ENCODE measurements at regions not wholly inside any gene's neighbourhood (a gene's known extent, or its start where the extent isn't known, plus 50 kb on each side); places are given as distances from the start of the nearest gene placed in this dataset.
"Not testable (repeated sequence)": the region's sequence is repeated elsewhere in the genome, so short reads cannot be mapped to it uniquely, and the experiment has no call there.

GRCh38 chr15:30030345-30030744 lies 52.4 kb upstream of the GOLGA8J start:
- Histone ChIP-seq H3K36me3 (replicated peaks) (no peaks in the 10 kb centered on the region), H3K27me3 (ENCODE audit: low read depth) (no peaks in the 10 kb centered on the region), H3K9me3 (no peaks in the 10 kb centered on the region), H3K4me1 (no peaks in the 10 kb centered on the region), H3K4me3 (no peak overlapping the region)
- in situ Hi-C loops (cut with MboI; ENCODE audit: low sequenced_read_pairs), result loop anchor here (25.0 kb wide), 1 partner anchor 368 kb away; no protein-coding TSS in a partner anchor
- no peak for DNase-seq (ENCODE audit: low spot score in 2 of 2)

- H3K9me3 ChIP-seq, result no peaks in the 10 kb centered on the region
- no peaks in the 10 kb centered on the region for H3K4me1 ChIP-seq
- no peak for DNase-seq (ENCODE audit: low spot score in 2 of 2)
- in situ Hi-C loops (cut with MboI; ENCODE audit: low sequenced_read_pairs), result no loop called here
- no peaks in the 10 kb centered on the region for H3K36me3 ChIP-seq (replicated peaks)
- H3K27me3 ChIP-seq (ENCODE audit: low read depth), result peaks cover 7% of the 10 kb centered on the region
- no peak overlapping the region for H3K4me3 ChIP-seq
Measured at GRCh38 chr15:30023798-30024295, 58.9 kb upstream of the GOLGA8J start.

GRCh38 chr15:30010746-30011145 lies 72.0 kb upstream of the GOLGA8J start:
- in situ Hi-C loops (cut with MboI; ENCODE audit: low sequenced_read_pairs), result no loop called here
- DNase-seq (ENCODE audit: low spot score in 2 of 2), result no peak
- H3K36me3 ChIP-seq (replicated peaks), result no peaks in the 10 kb centered on the region
- H3K27me3 ChIP-seq (ENCODE audit: low read depth), result peaks cover 4% of the 10 kb centered on the region
- H3K4me3 ChIP-seq, result no peak overlapping the region
- no peaks in the 10 kb centered on the region for H3K9me3 ChIP-seq
- no peaks in the 10 kb centered on the region for H3K4me1 ChIP-seq

GRCh38 chr15:30008156-30008555 lies 74.6 kb upstream of the GOLGA8J start:
- Histone ChIP-seq H3K4me1 (no peaks in the 10 kb centered on the region), H3K4me3 (no peak overlapping the region), H3K9me3 (no peaks in the 10 kb centered on the region), H3K36me3 (replicated peaks) (no peaks in the 10 kb centered on the region), H3K27me3 (ENCODE audit: low read depth) (no peaks in the 10 kb centered on the region; the same call in 1 of the 2 replicates)
- in situ Hi-C loops (cut with MboI; ENCODE audit: low sequenced_read_pairs), result no loop called here
- no peak for DNase-seq (ENCODE audit: low spot score in 2 of 2)

GRCh38 chr15:30001602-30002001 lies 81.2 kb upstream of the GOLGA8J start:
- DNase-seq (ENCODE audit: low spot score in 2 of 2), result no peak
- Histone ChIP-seq H3K27me3 (ENCODE audit: low read depth) (no peaks in the 10 kb centered on the region), H3K9me3 (no peaks in the 10 kb centered on the region), H3K4me1 (no peaks in the 10 kb centered on the region), H3K36me3 (replicated peaks) (no peaks in the 10 kb centered on the region), H3K4me3 (no peak overlapping the region)
- in situ Hi-C loops (cut with MboI; ENCODE audit: low sequenced_read_pairs), result no loop called here

- no peaks in the 10 kb centered on the region for H3K27me3 ChIP-seq (ENCODE audit: low read depth)
- peaks cover 2% of the 10 kb centered on the region; the same call in 1 of the 2 replicates for H3K4me1 ChIP-seq
- H3K9me3 ChIP-seq, result no peaks in the 10 kb centered on the region
- in situ Hi-C loops (cut with MboI; ENCODE audit: low sequenced_read_pairs), result no loop called here
- no peaks in the 10 kb centered on the region for H3K36me3 ChIP-seq (replicated peaks)
- no peak overlapping the region for H3K4me3 ChIP-seq
- DNase-seq (ENCODE audit: low spot score in 2 of 2), result no peak
Measured at GRCh38 chr15:29998033-29998432, 84.7 kb upstream of the GOLGA8J start.

- Histone ChIP-seq H3K4me1 (peaks cover 2% of the 10 kb centered on the region; the same call in 1 of the 2 replicates), H3K36me3 (replicated peaks) (no peaks in the 10 kb centered on the region), H3K27me3 (ENCODE audit: low read depth) (no peaks in the 10 kb centered on the region), H3K9me3 (no peaks in the 10 kb centered on the region), H3K4me3 (no peak overlapping the region)
- no peak for DNase-seq (ENCODE audit: low spot score in 2 of 2)
- in situ Hi-C loops (cut with MboI; ENCODE audit: low sequenced_read_pairs), result no loop called here
Measured at GRCh38 chr15:29997499-29997898, 85.3 kb upstream of the GOLGA8J start.

GRCh38 chr15:29994284-29994683 lies 88.5 kb upstream of the GOLGA8J start:
- Histone ChIP-seq H3K36me3 (replicated peaks) (no peaks in the 10 kb centered on the region), H3K27me3 (ENCODE audit: low read depth) (no peaks in the 10 kb centered on the region), H3K9me3 (no peaks in the 10 kb centered on the region), H3K4me1 (peaks cover 2% of the 10 kb centered on the region; the same call in 1 of the 2 replicates), H3K4me3 (no peak overlapping the region)
- in situ Hi-C loops (cut with MboI; ENCODE audit: low sequenced_read_pairs), result no loop called here
- no peak for DNase-seq (ENCODE audit: low spot score in 2 of 2)

- no peak for DNase-seq (ENCODE audit: low spot score in 2 of 2)
- H3K4me3 ChIP-seq, result no peak overlapping the region
- no peaks in the 10 kb centered on the region for H3K9me3 ChIP-seq
- no peaks in the 10 kb centered on the region for H3K27me3 ChIP-seq (ENCODE audit: low read depth)
- H3K4me1 ChIP-seq, result peaks cover 9% of the 10 kb centered on the region
- no peaks in the 10 kb centered on the region for H3K36me3 ChIP-seq (replicated peaks)
- in situ Hi-C loops (cut with MboI; ENCODE audit: low sequenced_read_pairs), result no loop called here
Measured at GRCh38 chr15:29990954-29991353, 91.8 kb upstream of the GOLGA8J start.

GRCh38 chr15:29990035-29990434 lies 92.7 kb upstream of the GOLGA8J start:
- no peak overlapping the region for H3K4me3 ChIP-seq
- DNase-seq (ENCODE audit: low spot score in 2 of 2), result no peak
- no peaks in the 10 kb centered on the region for H3K36me3 ChIP-seq (replicated peaks)
- no peaks in the 10 kb centered on the region for H3K9me3 ChIP-seq
- in situ Hi-C loops (cut with MboI; ENCODE audit: low sequenced_read_pairs), result no loop called here
- H3K27me3 ChIP-seq (ENCODE audit: low read depth), result no peaks in the 10 kb centered on the region
- H3K4me1 ChIP-seq, result peaks cover 10% of the 10 kb centered on the region

- in situ Hi-C loops (cut with MboI; ENCODE audit: low sequenced_read_pairs), result no loop called here
- Histone ChIP-seq H3K4me1 (peaks cover 8% of the 10 kb centered on the region), H3K27me3 (ENCODE audit: low read depth) (no peaks in the 10 kb centered on the region), H3K4me3 (no peak overlapping the region), H3K36me3 (replicated peaks) (no peaks in the 10 kb centered on the region), H3K9me3 (no peaks in the 10 kb centered on the region)
- DNase-seq (ENCODE audit: low spot score in 2 of 2), result no peak
Measured at GRCh38 chr15:29988701-29989100, 94.1 kb upstream of the GOLGA8J start.

GRCh38 chr15:29986946-29987345 lies 95.8 kb upstream of the GOLGA8J start:
- Histone ChIP-seq H3K9me3 (no peaks in the 10 kb centered on the region), H3K27me3 (ENCODE audit: low read depth) (no peaks in the 10 kb centered on the region), H3K4me3 (no peak overlapping the region), H3K4me1 (peaks cover 8% of the 10 kb centered on the region), H3K36me3 (replicated peaks) (no peaks in the 10 kb centered on the region)
- in situ Hi-C loops (cut with MboI; ENCODE audit: low sequenced_read_pairs), result no loop called here
- no peak for DNase-seq (ENCODE audit: low spot score in 2 of 2)

GRCh38 chr15:29978411-29979382 lies 104.1 kb upstream of the GOLGA8J start:
- H3K4me3 ChIP-seq, result no peak overlapping the region
- no peaks in the 10 kb centered on the region for H3K4me1 ChIP-seq
- in situ Hi-C loops (cut with MboI; ENCODE audit: low sequenced_read_pairs), result no loop called here
- no peak for DNase-seq (ENCODE audit: low spot score in 2 of 2)
- no peaks in the 10 kb centered on the region for H3K36me3 ChIP-seq (replicated peaks)
- H3K27me3 ChIP-seq (ENCODE audit: low read depth), result 0 out of 2 replicates have a peak, but pooled peaks cover 2% of the 10 kb centered on the region
- H3K9me3 ChIP-seq, result no peaks in the 10 kb centered on the region

GRCh38 chr15:29974056-29974455 lies 108.7 kb upstream of the GOLGA8J start:
- in situ Hi-C loops (cut with MboI; ENCODE audit: low sequenced_read_pairs); H3K36me3 ChIP-seq (replicated peaks); H3K4me3 ChIP-seq; DNase-seq (ENCODE audit: low spot score in 2 of 2); H3K9me3 ChIP-seq; H3K27me3 ChIP-seq (ENCODE audit: low read depth); H3K4me1 ChIP-seq: not testable (repeated sequence)
